NB4 (cell line): ENCODE measurements at regions not wholly inside any gene's neighbourhood (a gene's known extent, or its start where the extent isn't known, plus 50 kb on each side); places are given as distances from the start of the nearest gene placed in this dataset.

Experiments used
- DNase-seq: peaks from one replicate; pipeline ENCODE4 v3.0.0; 2010; ENCODE audit warnings: low read depth
- H3K4me3 ChIP-seq: one replicate; pipeline ENCODE4 v1.5.1; 2011; ENCODE audit warnings: mild to moderate bottlenecking, low read depth, low read length, moderate library complexity
- MYC ChIP-seq: IDR thresholded peaks from 2 replicates; pipeline ENCODE4 v1.6.1; 2011; ENCODE audit warnings: low read depth, low read length
- POLR2A ChIP-seq: IDR thresholded peaks from 2 replicates; pipeline ENCODE4 v1.6.1; 2011; ENCODE audit warnings: mild to moderate bottlenecking; ENCODE audit not compliant: insufficient read length; ENCODE audit errors: extremely low read depth
- TF ChIP-seq, protein P1 (sequence below): IDR thresholded peaks from 2 replicates; pipeline ENCODE4 v1.6.1; 2011; ENCODE audit warnings: low read depth, low read length
- TF ChIP-seq, protein P2 (sequence below): IDR thresholded peaks from one replicate; pipeline ENCODE4 v1.5.1; 2012; ENCODE audit warnings: low read depth, low read length

DNA sequence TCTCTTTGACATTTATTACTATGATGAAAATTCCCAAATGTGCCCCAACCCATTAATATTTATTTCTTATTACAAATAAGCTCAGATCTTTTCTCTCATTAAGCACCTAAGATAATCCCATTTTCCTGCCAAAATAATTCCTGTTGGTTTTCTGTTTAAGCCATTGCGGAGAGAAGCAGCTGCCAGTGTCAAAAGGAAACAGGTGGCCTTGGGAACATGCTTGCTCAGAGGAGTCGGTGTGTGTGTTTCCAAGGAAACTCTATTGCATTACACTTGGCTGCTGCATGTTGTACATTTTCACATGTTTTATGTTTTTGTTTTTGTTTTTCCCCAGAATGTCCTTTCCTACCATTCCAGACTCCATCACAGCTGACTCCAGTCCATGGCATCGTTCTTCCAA is 56.4 kb downstream of the CD24 start:
- TF ChIP-seq, protein P1, sequence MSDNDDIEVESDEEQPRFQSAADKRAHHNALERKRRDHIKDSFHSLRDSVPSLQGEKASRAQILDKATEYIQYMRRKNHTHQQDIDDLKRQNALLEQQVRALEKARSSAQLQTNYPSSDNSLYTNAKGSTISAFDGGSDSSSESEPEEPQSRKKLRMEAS: no peak
- TF ChIP-seq, protein P2, sequence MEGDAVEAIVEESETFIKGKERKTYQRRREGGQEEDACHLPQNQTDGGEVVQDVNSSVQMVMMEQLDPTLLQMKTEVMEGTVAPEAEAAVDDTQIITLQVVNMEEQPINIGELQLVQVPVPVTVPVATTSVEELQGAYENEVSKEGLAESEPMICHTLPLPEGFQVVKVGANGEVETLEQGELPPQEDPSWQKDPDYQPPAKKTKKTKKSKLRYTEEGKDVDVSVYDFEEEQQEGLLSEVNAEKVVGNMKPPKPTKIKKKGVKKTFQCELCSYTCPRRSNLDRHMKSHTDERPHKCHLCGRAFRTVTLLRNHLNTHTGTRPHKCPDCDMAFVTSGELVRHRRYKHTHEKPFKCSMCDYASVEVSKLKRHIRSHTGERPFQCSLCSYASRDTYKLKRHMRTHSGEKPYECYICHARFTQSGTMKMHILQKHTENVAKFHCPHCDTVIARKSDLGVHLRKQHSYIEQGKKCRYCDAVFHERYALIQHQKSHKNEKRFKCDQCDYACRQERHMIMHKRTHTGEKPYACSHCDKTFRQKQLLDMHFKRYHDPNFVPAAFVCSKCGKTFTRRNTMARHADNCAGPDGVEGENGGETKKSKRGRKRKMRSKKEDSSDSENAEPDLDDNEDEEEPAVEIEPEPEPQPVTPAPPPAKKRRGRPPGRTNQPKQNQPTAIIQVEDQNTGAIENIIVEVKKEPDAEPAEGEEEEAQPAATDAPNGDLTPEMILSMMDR: no peak
- TF ChIP-seq POLR2A (no peak), MYC (no peak)
- no peak overlapping the region for H3K4me3 ChIP-seq
- no peak for DNase-seq

DNA sequence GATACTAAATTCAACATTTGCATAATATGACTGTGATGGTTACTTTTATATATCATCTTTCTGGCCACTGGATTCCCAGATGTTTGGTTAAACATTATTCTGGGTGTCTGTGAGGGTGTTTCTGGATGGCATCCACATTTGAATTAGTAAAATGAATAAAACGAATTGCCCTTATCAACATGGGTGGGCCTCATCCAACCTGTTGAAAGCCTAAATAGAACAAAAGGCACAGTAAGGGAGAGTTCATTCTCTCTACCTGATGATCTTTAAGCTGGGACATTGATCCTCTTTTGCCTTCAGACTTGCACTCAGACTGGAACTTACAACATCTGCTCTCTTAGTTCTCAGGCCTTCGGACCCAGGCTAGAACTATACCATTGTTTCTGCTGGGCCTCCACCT is 57.6 kb downstream of the CD24 start:
- no peak for DNase-seq
- TF ChIP-seq, protein P2: no peak
- TF ChIP-seq MYC (no peak), POLR2A (no peak)
- TF ChIP-seq, protein P1: no peak
- H3K4me3 ChIP-seq: no peak overlapping the region

DNA sequence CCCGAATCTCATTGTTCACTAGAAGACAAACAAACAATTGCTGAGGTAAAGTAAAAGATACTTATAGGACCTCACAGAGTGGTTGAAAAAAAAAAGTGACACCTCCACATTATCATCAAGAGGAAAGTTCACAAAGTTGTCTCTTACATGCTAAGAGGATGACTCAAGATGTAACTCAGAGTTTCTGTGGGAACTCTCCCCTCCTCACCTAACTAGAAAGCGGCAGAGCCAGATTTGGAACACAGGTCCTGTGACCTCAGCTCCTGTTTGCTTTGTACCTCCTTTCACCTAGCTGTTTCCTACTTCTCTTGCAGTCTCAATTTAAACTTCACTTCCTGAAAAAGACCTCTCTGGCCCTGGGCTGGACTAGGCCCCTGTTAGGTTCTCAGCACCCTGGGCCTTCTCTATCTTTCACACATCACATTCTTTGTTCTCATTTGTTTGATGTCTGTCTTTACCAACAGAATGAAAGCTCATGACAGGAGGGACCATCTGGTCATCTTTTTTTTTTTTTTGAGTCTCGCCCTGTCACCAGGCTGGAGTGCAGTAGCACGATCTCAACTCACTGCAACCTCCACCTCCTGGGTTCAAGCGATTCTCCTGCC is 60.8 kb downstream of the CD24 start:
- no peak overlapping the region for H3K4me3 ChIP-seq
- DNase-seq: no peak
- TF ChIP-seq POLR2A (no peak), MYC (no peak)
- TF ChIP-seq, protein P1: no peak
- TF ChIP-seq, protein P2: no peak

DNA sequence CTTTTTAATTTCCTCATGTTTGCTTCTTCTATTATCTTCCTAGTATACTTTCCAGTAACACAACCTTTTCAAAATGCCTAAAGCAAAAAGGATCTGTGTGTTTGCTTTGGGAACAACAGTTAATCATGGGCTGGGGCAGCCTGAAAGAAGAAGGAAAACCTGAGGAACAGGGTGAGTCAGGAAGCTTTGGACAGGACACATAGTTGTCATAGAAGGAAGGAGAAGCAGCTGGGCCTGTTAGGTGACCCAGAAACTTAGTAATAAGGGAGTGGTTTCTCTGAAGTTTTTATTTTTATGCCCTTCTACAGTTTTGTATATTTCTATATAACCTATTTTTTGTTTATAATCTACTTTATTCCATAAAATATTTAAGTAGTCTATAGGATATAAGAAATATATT is 61.4 kb downstream of the CD24 start:
- no peak for DNase-seq
- TF ChIP-seq MYC (no peak), POLR2A (no peak)
- TF ChIP-seq, protein P2: no peak
- TF ChIP-seq, protein P1: no peak

DNA sequence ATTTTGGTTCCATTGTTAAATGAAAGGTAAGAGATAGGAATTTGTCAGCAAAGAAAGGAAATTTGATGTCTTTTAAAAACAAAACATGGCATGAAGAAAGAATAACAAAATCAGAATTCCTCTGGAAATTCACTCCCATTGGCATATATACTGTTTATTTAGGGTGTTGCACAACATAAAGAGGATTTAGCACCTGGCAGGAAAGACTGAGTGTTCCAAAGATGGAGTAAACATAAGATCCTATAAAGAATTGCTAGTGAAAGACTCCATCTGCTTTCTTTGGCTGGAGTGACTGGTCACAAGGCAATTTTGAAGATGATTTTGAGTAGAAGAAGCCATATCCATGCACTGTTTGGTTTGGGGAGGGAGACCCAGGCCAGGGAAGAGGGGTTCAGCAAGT is 62.4 kb downstream of the CD24 start:
- DNase-seq: no peak
- no peak overlapping the region for H3K4me3 ChIP-seq
- no peak for TF ChIP-seq MYC
- TF ChIP-seq, protein P2: no peak
- TF ChIP-seq POLR2A: no peak
- TF ChIP-seq, protein P1: no peak

More for the DNA sequence above, 61.4 kb downstream of the CD24 start:
- no peak overlapping the region for H3K4me3 ChIP-seq
